HG03469 (cell line): ENCODE measurements at regions not wholly inside any gene's neighbourhood (a gene's known extent, or its start where the extent isn't known, plus 50 kb on each side); places are given as distances from the start of the nearest gene placed in this dataset.
"Not testable (repeated sequence)": the region's sequence is repeated elsewhere in the genome, so short reads cannot be mapped to it uniquely, and the experiment has no call there.

Experiments used
- ATAC-seq: cut with Tn5 transposase; IDR thresholded peaks from one replicate; pipeline ENCODE4 v1.9.1; 2021; ENCODE audit warnings: mild to moderate bottlenecking, moderate library complexity, moderate number of reproducible peaks; ENCODE audit not compliant: unreplicated experiment

- ATAC-seq, result no peak
These were observed 826.2 kb downstream of the CDH8 start for GRCh38 chr16:61210076-61210475.

DNA sequence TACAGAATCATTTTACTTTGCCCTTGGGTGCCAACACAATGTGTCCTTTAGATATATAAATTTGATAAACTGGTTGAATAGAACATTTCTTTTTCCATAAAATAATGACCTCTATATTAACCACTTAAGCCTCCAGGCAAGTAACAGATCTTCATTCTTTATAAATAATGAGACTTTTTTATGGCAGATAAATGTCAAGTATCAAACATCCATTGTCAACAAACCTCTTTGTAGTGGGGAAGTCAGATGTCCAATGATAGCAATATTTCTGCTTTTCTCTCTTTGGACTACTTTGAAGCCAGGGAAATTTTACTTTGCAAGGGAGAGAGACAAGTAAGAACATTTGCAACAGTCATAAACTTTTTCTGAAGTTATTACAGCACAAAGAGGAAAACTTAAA lies 841.2 kb downstream of the CDH8 start:
- ATAC-seq, result no peak

DNA sequence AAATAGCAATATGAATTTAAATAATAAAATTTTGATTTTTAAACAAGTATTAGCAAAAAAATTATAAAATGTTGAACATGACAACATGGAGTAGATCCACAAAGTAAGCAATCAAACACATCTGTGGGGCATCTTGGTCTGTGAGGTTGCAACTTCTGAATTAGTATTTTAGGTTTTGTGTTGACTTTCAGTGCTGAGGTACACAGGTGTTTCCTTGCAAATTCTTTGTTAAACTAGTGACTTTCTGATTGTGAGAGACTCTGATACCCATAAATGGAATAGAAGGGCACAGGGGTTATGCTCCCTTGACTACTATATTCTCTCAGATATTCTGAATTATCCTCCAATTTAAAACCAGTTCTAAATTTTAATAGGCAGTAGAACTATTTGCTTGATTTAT lies 841.7 kb downstream of the CDH8 start:
- no peak for ATAC-seq

DNA sequence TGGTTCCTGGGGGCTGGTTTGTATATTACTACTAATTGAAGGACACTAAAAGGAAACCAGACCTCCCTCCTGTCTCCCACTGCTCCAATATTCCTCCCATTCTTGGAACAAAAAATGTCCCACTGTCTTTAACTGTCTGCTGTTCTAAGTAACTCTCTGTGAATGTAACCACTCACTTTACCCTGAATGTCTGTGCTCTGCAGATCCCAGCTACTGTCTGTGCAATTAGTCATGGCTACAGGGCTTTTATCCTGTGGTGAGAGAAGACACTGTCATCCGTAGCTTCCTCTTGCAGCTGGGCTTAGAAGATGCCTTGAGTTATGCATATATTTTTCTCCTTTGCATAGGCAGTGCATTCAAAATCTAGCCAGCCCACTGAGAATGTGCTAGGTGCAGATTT lies 853.8 kb downstream of the CDH8 start:
- no peak for ATAC-seq

- no peak for ATAC-seq
These were observed 854.3 kb downstream of the CDH8 start for GRCh38 chr16:61181982-61182381.

GRCh38 chr16:61179561-61179960 lies 856.7 kb downstream of the CDH8 start:
- no peak for ATAC-seq

GRCh38 chr16:61165797-61166196 lies 870.4 kb downstream of the CDH8 start:
- no peak for ATAC-seq

GRCh38 chr16:61150351-61150750 lies 885.9 kb downstream of the CDH8 start:
- ATAC-seq, result no peak

- ATAC-seq, result no peak
These were observed 886.5 kb downstream of the CDH8 start for GRCh38 chr16:61149709-61150108.

DNA sequence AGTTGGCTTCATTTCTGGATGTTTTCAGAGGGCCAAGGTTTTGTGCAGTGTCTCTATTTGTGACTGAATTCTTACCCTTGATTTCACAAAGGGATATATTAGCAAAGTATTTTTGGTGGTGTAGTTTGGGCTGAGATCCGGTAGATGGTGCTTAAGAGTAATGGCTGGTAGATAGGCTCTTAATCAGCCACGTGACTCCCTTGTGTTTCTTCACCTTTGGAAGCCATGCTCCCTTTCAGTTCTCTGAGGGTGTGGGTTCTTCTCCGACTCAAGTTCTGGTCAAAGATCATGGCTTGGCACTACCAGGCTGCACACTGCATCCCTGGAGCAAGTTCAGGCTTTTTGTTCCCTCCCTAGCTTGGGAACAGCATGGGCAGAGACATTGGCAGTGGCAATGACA lies 887.3 kb downstream of the CDH8 start:
- ATAC-seq, result no peak

DNA sequence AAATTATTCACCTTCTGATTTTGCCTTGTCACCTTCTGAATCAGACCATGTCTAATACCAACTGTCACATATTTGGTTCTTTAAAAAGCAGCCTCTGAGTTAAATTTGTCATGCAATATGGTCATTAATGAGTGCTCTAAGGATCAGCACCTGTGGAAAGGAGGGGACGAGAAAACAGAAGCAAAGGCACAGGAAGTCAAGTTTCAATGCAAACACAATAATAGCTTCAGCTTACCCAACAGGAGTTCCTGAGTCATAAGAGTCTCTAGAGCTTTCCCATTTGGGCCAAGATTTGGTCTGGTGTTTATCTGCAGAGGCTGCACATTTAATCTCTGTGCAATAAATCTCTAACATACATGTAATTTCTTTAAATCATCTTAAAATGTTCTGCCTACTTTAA lies 889.8 kb downstream of the CDH8 start:
- no peak for ATAC-seq

DNA sequence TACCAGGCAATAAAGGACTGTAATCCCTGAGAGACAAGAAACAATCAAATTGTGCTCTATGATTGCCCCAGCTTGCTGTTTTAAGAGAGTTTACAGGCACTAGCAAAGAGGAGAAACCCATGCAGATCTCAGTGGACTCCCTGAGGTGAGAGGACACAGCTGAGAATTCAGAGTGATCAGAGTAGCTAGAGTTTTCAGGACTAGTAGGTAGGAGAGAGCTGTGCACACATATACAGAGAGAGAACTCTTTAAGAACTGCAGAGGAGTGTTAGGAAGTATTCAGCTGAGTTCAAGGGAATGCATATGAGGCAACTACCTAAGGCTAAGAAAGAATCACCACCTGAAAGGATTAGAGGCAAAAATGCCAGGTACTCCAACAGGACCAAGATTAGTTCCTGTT lies 904.8 kb downstream of the CDH8 start:
- no peak for ATAC-seq

DNA sequence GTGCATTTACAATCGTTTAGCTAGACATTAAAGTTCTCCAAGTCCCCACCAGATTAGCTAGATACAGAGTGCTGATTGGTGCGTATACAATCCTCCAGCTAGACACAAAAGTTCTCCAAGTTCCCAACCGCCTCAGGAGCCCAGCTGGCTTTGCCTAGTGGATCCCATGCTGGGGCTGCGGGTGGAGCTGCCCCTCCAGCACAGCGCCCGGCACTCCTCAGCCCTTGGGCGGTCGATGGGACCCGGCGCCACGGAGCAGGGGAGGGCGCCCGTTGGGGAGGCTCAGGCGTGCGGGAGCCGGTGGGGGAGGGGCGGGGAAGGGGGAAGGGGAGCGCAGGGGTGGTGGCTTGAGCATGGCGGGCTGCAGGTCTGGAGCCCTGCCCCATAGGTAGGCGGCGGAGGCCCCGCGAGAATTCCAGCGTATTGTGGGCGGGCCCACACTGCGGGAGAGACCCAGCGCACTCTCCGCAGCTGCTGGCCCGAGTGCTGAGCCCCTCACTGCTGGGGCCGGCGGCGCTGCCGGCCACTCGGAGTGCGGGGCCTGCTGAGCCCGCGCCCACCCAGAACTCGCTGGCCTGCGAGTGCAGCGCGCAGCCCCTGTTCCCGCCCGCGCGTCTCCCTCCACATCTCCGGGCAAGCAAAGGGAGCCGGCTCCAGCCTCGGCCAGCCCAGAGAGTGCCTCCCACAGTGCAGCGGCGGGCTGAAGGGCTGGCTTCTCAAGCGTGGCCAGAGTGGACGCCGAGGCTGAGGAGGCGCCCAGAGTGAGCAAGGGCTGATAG lies 907.5 kb downstream of the CDH8 start:
- no peak for ATAC-seq

- no peak for ATAC-seq
These were observed 930.7 kb downstream of the CDH8 start for GRCh38 chr16:61105544-61105943.

- no peak for ATAC-seq
These were observed 937.7 kb downstream of the CDH8 start for GRCh38 chr16:61098505-61098904.

GRCh38 chr16:61091300-61091699 lies 944.9 kb downstream of the CDH8 start:
- ATAC-seq, result not testable (repeated sequence)

GRCh38 chr16:61083711-61084110 lies 952.5 kb downstream of the CDH8 start:
- ATAC-seq, result no peak

GRCh38 chr16:61074324-61074723 lies 961.9 kb downstream of the CDH8 start:
- ATAC-seq, result no peak

- ATAC-seq, result no peak
These were observed 978.6 kb downstream of the CDH8 start for GRCh38 chr16:61057635-61058034.

GRCh38 chr16:61050547-61050946 lies 985.7 kb downstream of the CDH8 start:
- no peak for ATAC-seq

DNA sequence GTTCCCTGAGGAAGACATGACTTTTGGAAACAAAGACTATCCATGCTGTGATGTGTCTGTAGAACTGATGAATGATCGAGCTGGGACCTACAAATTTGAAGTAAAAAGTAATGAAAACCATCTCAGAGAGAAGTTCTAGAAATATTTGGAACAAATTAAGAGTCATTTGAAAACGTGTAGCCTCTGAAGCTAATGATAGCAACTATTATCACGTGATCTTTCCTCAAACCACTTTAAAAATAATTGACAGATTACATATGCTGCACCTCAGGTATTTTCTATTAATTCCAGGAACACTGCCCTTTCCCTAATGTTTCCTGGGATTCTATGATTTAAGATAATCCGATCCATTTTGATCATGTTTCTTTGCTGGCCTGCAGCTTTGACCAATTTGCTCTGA lies 990.3 kb downstream of the CDH8 start:
- no peak for ATAC-seq

- no peak for ATAC-seq
These were observed 993.5 kb downstream of the CDH8 start for GRCh38 chr16:61042737-61043136.

DNA sequence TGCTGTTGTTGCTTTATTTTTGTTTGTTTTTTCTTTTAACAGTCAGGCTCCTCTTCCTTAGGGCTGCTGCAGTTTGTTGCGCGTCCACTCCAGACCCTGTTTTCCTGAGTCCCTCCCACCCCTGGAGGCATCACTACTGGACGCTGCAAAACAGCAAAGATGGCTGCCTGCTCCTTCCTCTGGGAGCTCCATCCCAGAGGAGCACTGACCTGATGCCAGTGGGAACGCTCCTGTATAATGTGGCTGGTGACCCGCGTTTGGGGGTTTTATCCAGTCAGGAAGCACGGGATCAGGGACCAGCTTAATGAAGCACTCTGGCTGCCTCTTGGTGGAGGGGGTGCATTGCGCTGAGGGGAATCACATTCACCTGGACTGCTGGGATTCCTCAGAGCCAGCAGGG lies 1005.6 kb downstream of the CDH8 start:
- ATAC-seq, result no peak
